GM23338 (cell line): ENCODE measurements at regions not wholly inside any gene's neighbourhood (a gene's known extent, or its start where the extent isn't known, plus 50 kb on each side); places are given as distances from the start of the nearest gene placed in this dataset.

ENCODE experiments used
- ATAC-seq: fragments of 200-7000 bp; cut with Tn5 transposase; 3 replicates; pipeline ENCODE4 v1.9.1; 2020
- DNase-seq: peaks from one replicate; pipeline ENCODE4 v3.0.0-alpha.2; 2015; ENCODE audit warnings: low spot score
- H2AFZ ChIP-seq: fragments of 200-600 bp; sonication (generic); 2 replicates; pipeline ENCODE4 v1.8.0; 2016; ENCODE audit warnings: antibody characterized with exemption, mild to moderate bottlenecking, moderate library complexity
- H3F3A ChIP-seq: fragments of 200-600 bp; sonication (generic); replicated peaks from 2 replicates; pipeline ENCODE4 v1.8.0; 2017; ENCODE audit warnings: antibody characterized with exemption, mixed run types, low read depth
- H3K27ac ChIP-seq: fragments of 200-600 bp; sonication (generic); 2 replicates; pipeline ENCODE4 v1.6.1; 2016; ENCODE audit warnings: low read depth
- H3K27me3 ChIP-seq: fragments of 200-600 bp; sonication (generic); 2 replicates; pipeline ENCODE4 v1.8.0; 2016; ENCODE audit warnings: mild to moderate bottlenecking, mixed run types, moderate library complexity; ENCODE audit not compliant: insufficient read depth
- H3K36me3 ChIP-seq: fragments of 200-600 bp; sonication (generic); 2 replicates; pipeline ENCODE4 v1.8.0; 2016; ENCODE audit warnings: mild to moderate bottlenecking; ENCODE audit not compliant: insufficient read depth
- H3K4me1 ChIP-seq: fragments of 200-600 bp; sonication (generic); 2 replicates; pipeline ENCODE4 v1.8.0; 2016; ENCODE audit warnings: mild to moderate bottlenecking, moderate library complexity; ENCODE audit not compliant: insufficient read depth
- H3K4me2 ChIP-seq: fragments of 200-600 bp; sonication (generic); 2 replicates; pipeline ENCODE4 v1.7.1; 2017; ENCODE audit warnings: mixed run types
- H3K4me3 ChIP-seq: fragments of 200-600 bp; sonication (generic); 2 replicates; pipeline ENCODE4 v1.6.1; 2016; ENCODE audit warnings: mixed run types
- H3K79me2 ChIP-seq: fragments of 200-600 bp; sonication (generic); replicated peaks from 2 replicates; pipeline ENCODE4 v1.8.0; 2017; ENCODE audit warnings: mild to moderate bottlenecking; ENCODE audit not compliant: insufficient read depth
- H3K9me2 ChIP-seq: fragments of 200-600 bp; sonication (generic); 2 replicates; pipeline ENCODE4 v1.8.0; 2017; ENCODE audit not compliant: insufficient read depth
- H4K20me1 ChIP-seq: fragments of 200-600 bp; sonication (generic); replicated peaks from 2 replicates; pipeline ENCODE4 v1.8.0; 2017; ENCODE audit warnings: mild to moderate bottlenecking; ENCODE audit not compliant: insufficient read depth
- H3K27ac Mint-ChIP-seq: 2 replicates; pipeline ENCODE4 v1.8.0; 2020; ENCODE audit warnings: inconsistent platforms, mild to moderate bottlenecking, moderate library complexity, mixed read lengths
- H3K27me3 Mint-ChIP-seq: 3 replicates; pipeline ENCODE4 v1.8.0; 2022; ENCODE audit warnings: low read depth, mild to moderate bottlenecking, moderate library complexity, mixed read lengths, inconsistent platforms; ENCODE audit not compliant: insufficient read depth, poor library complexity
- H3K36me3 Mint-ChIP-seq: 3 replicates; pipeline ENCODE4 v1.8.0; 2021; ENCODE audit warnings: low read depth, mild to moderate bottlenecking, inconsistent platforms, moderate library complexity, mixed read lengths
- H3K4me1 Mint-ChIP-seq: 3 replicates; pipeline ENCODE4 v1.8.0; 2020; ENCODE audit warnings: mild to moderate bottlenecking, inconsistent platforms, mixed read lengths
- H3K4me3 Mint-ChIP-seq: 3 replicates; pipeline ENCODE4 v1.8.0; 2021; ENCODE audit warnings: moderate library complexity, mild to moderate bottlenecking, inconsistent platforms, mixed read lengths
- H3K9me3 Mint-ChIP-seq: 3 replicates; pipeline ENCODE4 v1.8.0; 2020; ENCODE audit warnings: moderate library complexity, mild to moderate bottlenecking, inconsistent platforms, mixed read lengths
- CREB1 ChIP-seq: fragments of 250-450 bp; sonication (Bioruptor Pico); IDR thresholded peaks from 2 replicates; pipeline ENCODE4 v1.5.0; 2020; ENCODE audit warnings: low read depth, mild to moderate bottlenecking, moderate library complexity
- EZH2 ChIP-seq: fragments of 200-600 bp; sonication (generic); IDR thresholded peaks from one replicate; pipeline ENCODE4 v1.8.0; 2017; ENCODE audit warnings: antibody characterized with exemption, mild to moderate bottlenecking, low read depth; ENCODE audit not compliant: unreplicated experiment
- EZH2phosphoT487 ChIP-seq: fragments of 200-600 bp; sonication (generic); IDR thresholded peaks from one replicate; pipeline ENCODE4 v1.8.1; 2018; ENCODE audit warnings: antibody characterized with exemption; ENCODE audit not compliant: unreplicated experiment
- JUNB ChIP-seq: IDR thresholded peaks from one replicate; pipeline ENCODE4 v1.6.1; 2016; ENCODE audit warnings: antibody characterized with exemption; ENCODE audit not compliant: unreplicated experiment
- NANOG ChIP-seq: IDR thresholded peaks from 2 replicates; pipeline ENCODE4 v1.6.1; 2016; ENCODE audit warnings: antibody characterized with exemption, borderline replicate concordance
- POLR2AphosphoS5 ChIP-seq: IDR thresholded peaks from 2 replicates; pipeline ENCODE4 v1.6.1; 2016; ENCODE audit warnings: antibody characterized with exemption, low read depth
- ZNF114 ChIP-seq: fragments of 250-450 bp; sonication (Bioruptor Pico); IDR thresholded peaks from 2 replicates; pipeline ENCODE4 v1.5.0; 2020; ENCODE audit warnings: mild to moderate bottlenecking, moderate library complexity
- ZNF331 ChIP-seq: fragments of 250-450 bp; sonication (Bioruptor Pico); IDR thresholded peaks from 2 replicates; pipeline ENCODE4 v1.5.0; 2020; ENCODE audit warnings: low read depth, mild to moderate bottlenecking, moderate library complexity
- TF ChIP-seq, protein P1 (sequence below): fragments of 250-450 bp; sonication (Bioruptor Pico); IDR thresholded peaks from 2 replicates; pipeline ENCODE4 v1.5.0; 2020; ENCODE audit warnings: mild to moderate bottlenecking, moderate library complexity
- TF ChIP-seq, protein P2 (sequence below): IDR thresholded peaks from one replicate; pipeline ENCODE4 v1.6.1; 2018; ENCODE audit warnings: antibody characterized with exemption; ENCODE audit not compliant: unreplicated experiment
- TF ChIP-seq, protein P3 (sequence below): IDR thresholded peaks from 2 replicates; pipeline ENCODE4 v1.6.1; 2016; ENCODE audit warnings: antibody characterized with exemption
- TF ChIP-seq, protein P4 (sequence below), 2 experiments: fragments of 200-600 bp in 1 of 2; sonication (generic) in 1 of 2; conservative IDR thresholded peaks; 2 replicates each; pipeline versions ENCODE4 v1.5.1 to v1.6.1; 2016 to 2017; ENCODE audit warnings: antibody characterized with exemption in 2 of 2, low read depth in 2 of 2, mild to moderate bottlenecking in 2 of 2, moderate library complexity in 1 of 2

DNA sequence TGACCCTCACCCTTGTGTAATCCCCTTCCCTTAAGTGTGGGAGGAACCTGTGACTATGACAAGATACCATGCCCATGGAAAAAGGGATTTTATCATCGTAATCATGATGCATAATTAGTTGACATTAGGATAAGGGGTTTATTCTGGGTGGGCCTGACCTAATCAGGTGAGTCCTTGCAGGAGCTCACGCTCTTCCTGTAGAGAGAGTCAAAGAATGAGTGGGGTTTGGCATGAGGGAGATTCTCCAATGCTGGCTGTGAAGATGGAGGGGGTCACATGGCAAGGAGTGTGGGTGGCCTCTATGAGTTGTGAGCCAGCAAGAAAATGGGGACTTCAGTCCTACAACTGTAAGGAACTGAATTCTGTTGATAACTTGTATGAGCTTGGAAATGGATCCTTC, 342.0 kb upstream of the TSHZ2 start:
- H3K36me3 ChIP-seq, result no peaks in the 10 kb centered on the region
- no peak overlapping the region for H2AFZ ChIP-seq
- H3K4me2 ChIP-seq, result no peak overlapping the region
- peaks cover 6% of the 10 kb centered on the region for H3K9me2 ChIP-seq
- TF ChIP-seq JUNB, result no peak
- no peak for TF ChIP-seq ZNF331
- no peak for TF ChIP-seq EZH2
- TF ChIP-seq NANOG, result no peak
- TF ChIP-seq, protein P1, sequence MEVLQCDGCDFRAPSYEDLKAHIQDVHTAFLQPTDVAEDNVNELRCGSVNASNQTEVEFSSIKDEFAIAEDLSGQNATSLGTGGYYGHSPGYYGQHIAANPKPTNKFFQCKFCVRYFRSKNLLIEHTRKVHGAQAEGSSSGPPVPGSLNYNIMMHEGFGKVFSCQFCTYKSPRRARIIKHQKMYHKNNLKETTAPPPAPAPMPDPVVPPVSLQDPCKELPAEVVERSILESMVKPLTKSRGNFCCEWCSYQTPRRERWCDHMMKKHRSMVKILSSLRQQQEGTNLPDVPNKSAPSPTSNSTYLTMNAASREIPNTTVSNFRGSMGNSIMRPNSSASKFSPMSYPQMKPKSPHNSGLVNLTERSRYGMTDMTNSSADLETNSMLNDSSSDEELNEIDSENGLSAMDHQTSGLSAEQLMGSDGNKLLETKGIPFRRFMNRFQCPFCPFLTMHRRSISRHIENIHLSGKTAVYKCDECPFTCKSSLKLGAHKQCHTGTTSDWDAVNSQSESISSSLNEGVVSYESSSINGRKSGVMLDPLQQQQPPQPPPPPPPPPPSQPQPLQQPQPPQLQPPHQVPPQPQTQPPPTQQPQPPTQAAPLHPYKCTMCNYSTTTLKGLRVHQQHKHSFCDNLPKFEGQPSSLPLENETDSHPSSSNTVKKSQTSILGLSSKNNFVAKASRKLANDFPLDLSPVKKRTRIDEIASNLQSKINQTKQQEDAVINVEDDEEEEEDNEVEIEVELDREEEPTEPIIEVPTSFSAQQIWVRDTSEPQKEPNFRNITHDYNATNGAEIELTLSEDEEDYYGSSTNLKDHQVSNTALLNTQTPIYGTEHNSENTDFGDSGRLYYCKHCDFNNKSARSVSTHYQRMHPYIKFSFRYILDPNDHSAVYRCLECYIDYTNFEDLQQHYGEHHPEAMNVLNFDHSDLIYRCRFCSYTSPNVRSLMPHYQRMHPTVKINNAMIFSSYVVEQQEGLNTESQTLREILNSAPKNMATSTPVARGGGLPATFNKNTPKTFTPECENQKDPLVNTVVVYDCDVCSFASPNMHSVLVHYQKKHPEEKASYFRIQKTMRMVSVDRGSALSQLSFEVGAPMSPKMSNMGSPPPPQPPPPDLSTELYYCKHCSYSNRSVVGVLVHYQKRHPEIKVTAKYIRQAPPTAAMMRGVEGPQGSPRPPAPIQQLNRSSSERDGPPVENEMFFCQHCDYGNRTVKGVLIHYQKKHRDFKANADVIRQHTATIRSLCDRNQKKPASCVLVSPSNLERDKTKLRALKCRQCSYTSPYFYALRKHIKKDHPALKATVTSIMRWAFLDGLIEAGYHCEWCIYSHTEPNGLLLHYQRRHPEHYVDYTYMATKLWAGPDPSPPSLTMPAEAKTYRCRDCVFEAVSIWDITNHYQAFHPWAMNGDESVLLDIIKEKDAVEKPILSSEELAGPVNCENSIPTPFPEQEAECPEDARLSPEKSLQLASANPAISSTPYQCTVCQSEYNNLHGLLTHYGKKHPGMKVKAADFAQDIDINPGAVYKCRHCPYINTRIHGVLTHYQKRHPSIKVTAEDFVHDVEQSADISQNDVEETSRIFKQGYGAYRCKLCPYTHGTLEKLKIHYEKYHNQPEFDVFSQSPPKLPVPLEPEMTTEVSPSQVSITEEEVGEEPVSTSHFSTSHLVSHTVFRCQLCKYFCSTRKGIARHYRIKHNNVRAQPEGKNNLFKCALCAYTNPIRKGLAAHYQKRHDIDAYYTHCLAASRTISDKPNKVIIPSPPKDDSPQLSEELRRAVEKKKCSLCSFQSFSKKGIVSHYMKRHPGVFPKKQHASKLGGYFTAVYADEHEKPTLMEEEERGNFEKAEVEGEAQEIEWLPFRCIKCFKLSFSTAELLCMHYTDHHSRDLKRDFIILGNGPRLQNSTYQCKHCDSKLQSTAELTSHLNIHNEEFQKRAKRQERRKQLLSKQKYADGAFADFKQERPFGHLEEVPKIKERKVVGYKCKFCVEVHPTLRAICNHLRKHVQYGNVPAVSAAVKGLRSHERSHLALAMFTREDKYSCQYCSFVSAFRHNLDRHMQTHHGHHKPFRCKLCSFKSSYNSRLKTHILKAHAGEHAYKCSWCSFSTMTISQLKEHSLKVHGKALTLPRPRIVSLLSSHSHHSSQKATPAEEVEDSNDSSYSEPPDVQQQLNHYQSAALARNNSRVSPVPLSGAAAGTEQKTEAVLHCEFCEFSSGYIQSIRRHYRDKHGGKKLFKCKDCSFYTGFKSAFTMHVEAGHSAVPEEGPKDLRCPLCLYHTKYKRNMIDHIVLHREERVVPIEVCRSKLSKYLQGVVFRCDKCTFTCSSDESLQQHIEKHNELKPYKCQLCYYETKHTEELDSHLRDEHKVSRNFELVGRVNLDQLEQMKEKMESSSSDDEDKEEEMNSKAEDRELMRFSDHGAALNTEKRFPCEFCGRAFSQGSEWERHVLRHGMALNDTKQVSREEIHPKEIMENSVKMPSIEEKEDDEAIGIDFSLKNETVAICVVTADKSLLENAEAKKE (CRISPR knock-in tag), result no peak
- TF ChIP-seq, protein P2, sequence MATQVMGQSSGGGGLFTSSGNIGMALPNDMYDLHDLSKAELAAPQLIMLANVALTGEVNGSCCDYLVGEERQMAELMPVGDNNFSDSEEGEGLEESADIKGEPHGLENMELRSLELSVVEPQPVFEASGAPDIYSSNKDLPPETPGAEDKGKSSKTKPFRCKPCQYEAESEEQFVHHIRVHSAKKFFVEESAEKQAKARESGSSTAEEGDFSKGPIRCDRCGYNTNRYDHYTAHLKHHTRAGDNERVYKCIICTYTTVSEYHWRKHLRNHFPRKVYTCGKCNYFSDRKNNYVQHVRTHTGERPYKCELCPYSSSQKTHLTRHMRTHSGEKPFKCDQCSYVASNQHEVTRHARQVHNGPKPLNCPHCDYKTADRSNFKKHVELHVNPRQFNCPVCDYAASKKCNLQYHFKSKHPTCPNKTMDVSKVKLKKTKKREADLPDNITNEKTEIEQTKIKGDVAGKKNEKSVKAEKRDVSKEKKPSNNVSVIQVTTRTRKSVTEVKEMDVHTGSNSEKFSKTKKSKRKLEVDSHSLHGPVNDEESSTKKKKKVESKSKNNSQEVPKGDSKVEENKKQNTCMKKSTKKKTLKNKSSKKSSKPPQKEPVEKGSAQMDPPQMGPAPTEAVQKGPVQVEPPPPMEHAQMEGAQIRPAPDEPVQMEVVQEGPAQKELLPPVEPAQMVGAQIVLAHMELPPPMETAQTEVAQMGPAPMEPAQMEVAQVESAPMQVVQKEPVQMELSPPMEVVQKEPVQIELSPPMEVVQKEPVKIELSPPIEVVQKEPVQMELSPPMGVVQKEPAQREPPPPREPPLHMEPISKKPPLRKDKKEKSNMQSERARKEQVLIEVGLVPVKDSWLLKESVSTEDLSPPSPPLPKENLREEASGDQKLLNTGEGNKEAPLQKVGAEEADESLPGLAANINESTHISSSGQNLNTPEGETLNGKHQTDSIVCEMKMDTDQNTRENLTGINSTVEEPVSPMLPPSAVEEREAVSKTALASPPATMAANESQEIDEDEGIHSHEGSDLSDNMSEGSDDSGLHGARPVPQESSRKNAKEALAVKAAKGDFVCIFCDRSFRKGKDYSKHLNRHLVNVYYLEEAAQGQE, result no peak
- no peak for TF ChIP-seq POLR2AphosphoS5
- TF ChIP-seq, protein P3, sequence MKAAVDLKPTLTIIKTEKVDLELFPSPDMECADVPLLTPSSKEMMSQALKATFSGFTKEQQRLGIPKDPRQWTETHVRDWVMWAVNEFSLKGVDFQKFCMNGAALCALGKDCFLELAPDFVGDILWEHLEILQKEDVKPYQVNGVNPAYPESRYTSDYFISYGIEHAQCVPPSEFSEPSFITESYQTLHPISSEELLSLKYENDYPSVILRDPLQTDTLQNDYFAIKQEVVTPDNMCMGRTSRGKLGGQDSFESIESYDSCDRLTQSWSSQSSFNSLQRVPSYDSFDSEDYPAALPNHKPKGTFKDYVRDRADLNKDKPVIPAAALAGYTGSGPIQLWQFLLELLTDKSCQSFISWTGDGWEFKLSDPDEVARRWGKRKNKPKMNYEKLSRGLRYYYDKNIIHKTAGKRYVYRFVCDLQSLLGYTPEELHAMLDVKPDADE, result no peak
- TF ChIP-seq, protein P4, sequence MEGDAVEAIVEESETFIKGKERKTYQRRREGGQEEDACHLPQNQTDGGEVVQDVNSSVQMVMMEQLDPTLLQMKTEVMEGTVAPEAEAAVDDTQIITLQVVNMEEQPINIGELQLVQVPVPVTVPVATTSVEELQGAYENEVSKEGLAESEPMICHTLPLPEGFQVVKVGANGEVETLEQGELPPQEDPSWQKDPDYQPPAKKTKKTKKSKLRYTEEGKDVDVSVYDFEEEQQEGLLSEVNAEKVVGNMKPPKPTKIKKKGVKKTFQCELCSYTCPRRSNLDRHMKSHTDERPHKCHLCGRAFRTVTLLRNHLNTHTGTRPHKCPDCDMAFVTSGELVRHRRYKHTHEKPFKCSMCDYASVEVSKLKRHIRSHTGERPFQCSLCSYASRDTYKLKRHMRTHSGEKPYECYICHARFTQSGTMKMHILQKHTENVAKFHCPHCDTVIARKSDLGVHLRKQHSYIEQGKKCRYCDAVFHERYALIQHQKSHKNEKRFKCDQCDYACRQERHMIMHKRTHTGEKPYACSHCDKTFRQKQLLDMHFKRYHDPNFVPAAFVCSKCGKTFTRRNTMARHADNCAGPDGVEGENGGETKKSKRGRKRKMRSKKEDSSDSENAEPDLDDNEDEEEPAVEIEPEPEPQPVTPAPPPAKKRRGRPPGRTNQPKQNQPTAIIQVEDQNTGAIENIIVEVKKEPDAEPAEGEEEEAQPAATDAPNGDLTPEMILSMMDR (conservative IDR thresholded peaks at IDR 0.05; ENCODE audit: low read depth in 2 of 2), result no peak
- TF ChIP-seq CREB1 (CRISPR knock-in tag), result no peak
- no peak for TF ChIP-seq ZNF114 (CRISPR knock-in tag)
- no peak for TF ChIP-seq EZH2phosphoT487
- no peak overlapping the region for H3K4me3 ChIP-seq
- Mint-ChIP-seq H3K4me1 (peaks cover 2% of the 10 kb centered on the region; the same call in 1 of the 3 replicates), H3K27me3 (no peaks in the 10 kb centered on the region), H3K9me3 (peaks cover 7% of the 10 kb centered on the region; the same call in 2 of the 3 replicates), H3K27ac (no peak overlapping the region), H3K36me3 (no peaks in the 10 kb centered on the region), H3K4me3 (no peak overlapping the region)
- H3K27ac ChIP-seq, result no peak overlapping the region
- no peaks in the 10 kb centered on the region for H4K20me1 ChIP-seq
- H3K79me2 ChIP-seq, result no peaks in the 10 kb centered on the region
- H3F3A ChIP-seq, result no peaks in the 10 kb centered on the region
- no peaks in the 10 kb centered on the region for H3K4me1 ChIP-seq
- DNase-seq (no peak), ATAC-seq (no peak)
- H3K27me3 ChIP-seq, result no peaks in the 10 kb centered on the region
